Left cardiac atrium (tissue), 4 donors: ENCODE measurements at regions not wholly inside any gene's neighbourhood (a gene's known extent, or its start where the extent isn't known, plus 50 kb on each side); places are given as distances from the start of the nearest gene placed in this dataset.

ENCODE experiments used
- ATAC-seq, 2 donors: fragments of 200-7000 bp; cut with Tn5 transposase; one replicate each; pipeline ENCODE4 v1.9.1; 2020; ENCODE audit warnings: mild to moderate bottlenecking in 2 of 2, moderate library complexity in 2 of 2
- DNase-seq: peaks from one replicate; pipeline ENCODE4 v3.0.0-alpha.2; 2020
- intact Hi-C, 2 donors: fragments of 100-400 bp; cut with DNase I; formaldehyde crosslinking; loops; one replicate each; pipeline versions ENCODE4 v1.14.1 to v1.15.1; 2022 to 2023
- donor health status: DM: no; HTN: yes; CAD: no.
- donor health status: DM: no; HTN: yes; CAD: no; lungs with severe emphysema.
- donor health status: DM: yes; HTN: yes; CAD: no.
- donor health status: Dilated cardiomyopathy.

GRCh38 chr13:33743438-33744368 lies 74.2 kb upstream of the RFC3 start:
- ATAC-seq, result no peak
- intact Hi-C loops, result no loop called here

GRCh38 chr13:33744589-33745369 lies 73.2 kb upstream of the RFC3 start:
- intact Hi-C loops, result no loop called here
- ATAC-seq, result peak in 1 of 2 donors; percentile 56
- DNase-seq, result no peak

More at GRCh38 chr13:33743438-33744368, 74.2 kb upstream of the RFC3 start:
- no peak for DNase-seq

GRCh38 chr13:33745370-33746324 lies 72.3 kb upstream of the RFC3 start:
- no peak for ATAC-seq
- intact Hi-C loops, result no loop called here
- DNase-seq, result no peak

GRCh38 chr13:33746867-33747266 lies 71.1 kb upstream of the RFC3 start:
- DNase-seq (no peak), ATAC-seq (no peak)
- intact Hi-C loops, result no loop called here

GRCh38 chr13:33751151-33751550 lies 66.8 kb upstream of the RFC3 start:
- no peak for DNase-seq
- peak in 1 of 2 donors; percentile 67 for ATAC-seq
- intact Hi-C loops, result no loop called here

- ATAC-seq, result no peak
Observed at GRCh38 chr13:33752094-33752493, 65.9 kb upstream of the RFC3 start.

GRCh38 chr13:33752597-33752996 lies 65.4 kb upstream of the RFC3 start:
- intact Hi-C loops, result no loop called here
- ATAC-seq (no peak), DNase-seq (no peak)

More at GRCh38 chr13:33752094-33752493, 65.9 kb upstream of the RFC3 start:
- no peak for DNase-seq
- intact Hi-C loops, result no loop called here

GRCh38 chr13:33756929-33757328 lies 61.0 kb upstream of the RFC3 start:
- DNase-seq (no peak), ATAC-seq (no peak)
- intact Hi-C loops, result no loop called here

GRCh38 chr13:33757713-33758112 lies 60.2 kb upstream of the RFC3 start:
- DNase-seq, result no peak
- intact Hi-C loops, result no loop called here
- no peak for ATAC-seq

- ATAC-seq (no peak), DNase-seq (no peak)
- intact Hi-C loops, result no loop called here
Observed at GRCh38 chr13:33758113-33758512, 59.8 kb upstream of the RFC3 start.

- ATAC-seq, result no peak
Observed at GRCh38 chr13:33761740-33762139, 56.2 kb upstream of the RFC3 start.

GRCh38 chr13:33763021-33763420 lies 54.9 kb upstream of the RFC3 start:
- intact Hi-C loops, result no loop called here
- ATAC-seq (peak in 1 of 2 donors; percentile 21), DNase-seq (no peak)

More at GRCh38 chr13:33761740-33762139, 56.2 kb upstream of the RFC3 start:
- DNase-seq, result no peak
- intact Hi-C loops, result no loop called here

GRCh38 chr13:33764716-33765115 lies 53.2 kb upstream of the RFC3 start:
- no peak for DNase-seq
- intact Hi-C loops, result no loop called here
- no peak for ATAC-seq

- DNase-seq (no peak), ATAC-seq (no peak)
- intact Hi-C loops, result no loop called here
Observed at GRCh38 chr13:33766329-33767123, 51.4 kb upstream of the RFC3 start.

GRCh38 chr13:33767140-33767539 lies 50.8 kb upstream of the RFC3 start:
- intact Hi-C loops, result no loop called here
- DNase-seq, result no peak
- no peak for ATAC-seq
